ENCODE measurements at regions not wholly inside any gene's neighbourhood (a gene's known extent, or its start where the extent isn't known, plus 50 kb on each side); places are given as distances from the start of the nearest gene placed in this dataset.

- no peak for DNase-seq
Observed at GRCh38 chr4:157634057-157634456, 413.5 kb downstream of the GRIA2 start.

GRCh38 chr4:157616741-157617472 is 396.4 kb downstream of the GRIA2 start:
- DNase-seq = no peak

GRCh38 chr4:157607996-157608395 is 387.5 kb downstream of the GRIA2 start:
- no peak for DNase-seq

GRCh38 chr4:157600583-157600982 is 380.1 kb downstream of the GRIA2 start:
- no peak for DNase-seq

- no peak for DNase-seq
Observed at GRCh38 chr4:157591245-157591644, 370.7 kb downstream of the GRIA2 start.

- no peak for DNase-seq
Observed at GRCh38 chr4:157590679-157591078, 370.2 kb downstream of the GRIA2 start.

- DNase-seq = no peak
Observed at GRCh38 chr4:157587681-157588423, 367.3 kb downstream of the GRIA2 start.

- DNase-seq = no peak
Observed at GRCh38 chr4:157582141-157582540, 361.6 kb downstream of the GRIA2 start.

GRCh38 chr4:157576671-157577217 is 356.2 kb downstream of the GRIA2 start:
- no peak for DNase-seq

GRCh38 chr4:157575339-157575738 is 354.8 kb downstream of the GRIA2 start:
- no peak for DNase-seq

- DNase-seq = no peak
Observed at GRCh38 chr4:157574606-157575005, 354.1 kb downstream of the GRIA2 start.

- DNase-seq = no peak
Observed at GRCh38 chr4:157572951-157573350, 352.4 kb downstream of the GRIA2 start.

GRCh38 chr4:157572284-157572683 is 351.8 kb downstream of the GRIA2 start:
- DNase-seq = no peak

- DNase-seq = no peak
Observed at GRCh38 chr4:157564771-157565170, 344.2 kb downstream of the GRIA2 start.

- no peak for DNase-seq
Observed at GRCh38 chr4:157564218-157564617, 343.7 kb downstream of the GRIA2 start.

GRCh38 chr4:157558016-157558415 is 337.5 kb downstream of the GRIA2 start:
- DNase-seq = no peak

- no peak for DNase-seq
Observed at GRCh38 chr4:157550028-157550427, 329.5 kb downstream of the GRIA2 start.

GRCh38 chr4:157527954-157528353 is 307.4 kb downstream of the GRIA2 start:
- DNase-seq = no peak

GRCh38 chr4:157521906-157522305 is 301.4 kb downstream of the GRIA2 start:
- DNase-seq = no peak

- no peak for DNase-seq
Observed at GRCh38 chr4:157514711-157515110, 294.2 kb downstream of the GRIA2 start.

GRCh38 chr4:157509341-157509740 is 288.8 kb downstream of the GRIA2 start:
- no peak for DNase-seq

- DNase-seq = no peak
Observed at GRCh38 chr4:157502656-157503055, 282.1 kb downstream of the GRIA2 start.

GRCh38 chr4:157459785-157460184 is 239.3 kb downstream of the GRIA2 start:
- no peak for DNase-seq

- DNase-seq = no peak
Observed at GRCh38 chr4:157447195-157447594, 226.7 kb downstream of the GRIA2 start.

Measured in NCI-H2029 treated with DMSO at 0.1 percent for 48 hours (cell line).